ENCODE measurements at regions not wholly inside any gene's neighbourhood (a gene's known extent, or its start where the extent isn't known, plus 50 kb on each side); places are given as distances from the start of the nearest gene placed in this dataset.

GRCh38 chr15:92224843-92225242, 168.8 kb upstream of the ST8SIA2 start:
- no peak overlapping the region for H3K4me3 ChIP-seq (ENCODE audit: low read depth, low read length)
- no peak for DNase-seq (ENCODE audit: low read depth)
- TF ChIP-seq CTCF (IDR thresholded peaks at IDR 0.05; ENCODE audit: control insufficient read depth, extremely low read depth, insufficient read depth) = no peak

DNA sequence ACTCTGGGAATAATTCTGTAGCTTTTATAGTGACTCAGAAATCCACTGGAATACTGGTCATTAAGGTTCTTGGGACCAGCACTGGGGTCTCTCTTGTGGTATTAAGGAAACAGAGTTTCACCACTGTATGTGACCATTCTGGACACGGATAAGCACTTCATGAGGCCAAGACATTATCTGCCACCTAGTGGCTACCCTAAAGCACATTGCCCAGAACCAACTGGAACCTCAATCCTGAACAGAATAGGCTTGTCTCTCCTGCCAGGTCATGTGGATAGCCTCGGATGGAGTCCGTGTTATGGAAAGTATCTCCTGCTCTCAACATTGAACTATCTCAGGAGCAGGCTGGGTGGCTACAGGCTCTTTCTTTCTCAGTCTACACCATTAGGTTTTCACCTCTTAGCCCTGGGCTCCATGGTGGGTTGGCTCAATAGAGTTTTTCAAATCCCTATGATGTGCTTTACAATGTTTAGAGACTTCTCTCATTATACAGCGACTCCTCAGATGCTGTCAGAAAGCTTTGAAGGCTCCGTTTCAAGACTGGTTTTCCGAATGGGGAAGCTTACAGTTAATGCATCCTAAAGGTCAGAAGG, 167.6 kb upstream of the ST8SIA2 start:
- H3K4me3 ChIP-seq (ENCODE audit: low read depth, low read length) = no peak overlapping the region
- DNase-seq (ENCODE audit: low read depth) = no peak
- peak; percentile 75 for TF ChIP-seq CTCF (IDR thresholded peaks at IDR 0.05; ENCODE audit: control insufficient read depth, extremely low read depth, insufficient read depth)

GRCh38 chr15:92228830-92229229, 164.9 kb upstream of the ST8SIA2 start:
- TF ChIP-seq CTCF (IDR thresholded peaks at IDR 0.05; ENCODE audit: control insufficient read depth, extremely low read depth, insufficient read depth) = no peak
- no peak overlapping the region for H3K4me3 ChIP-seq (ENCODE audit: low read depth, low read length)
- no peak for DNase-seq (ENCODE audit: low read depth)

DNA sequence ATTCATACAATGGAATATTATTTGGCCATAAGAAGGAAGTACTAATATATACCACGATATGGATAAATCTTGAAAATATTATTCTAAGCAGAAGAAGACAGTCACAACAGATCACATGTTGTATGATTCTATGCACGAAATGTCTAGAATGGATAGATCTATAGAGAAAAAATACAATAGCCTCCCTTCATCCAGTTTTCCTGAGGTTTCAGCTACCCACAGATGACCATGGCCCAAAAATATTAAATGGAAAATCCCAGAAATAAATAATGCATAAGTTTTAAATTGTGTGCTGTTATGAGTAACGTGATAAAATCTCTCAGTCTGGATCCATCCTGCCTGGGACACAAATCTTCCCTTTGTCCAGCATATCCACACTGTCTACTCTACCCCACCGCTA, 162.2 kb upstream of the ST8SIA2 start:
- no peak overlapping the region for H3K4me3 ChIP-seq (ENCODE audit: low read depth, low read length)
- no peak for TF ChIP-seq CTCF (IDR thresholded peaks at IDR 0.05; ENCODE audit: control insufficient read depth, extremely low read depth, insufficient read depth)
- no peak for DNase-seq (ENCODE audit: low read depth)

GRCh38 chr15:92232317-92232716, 161.4 kb upstream of the ST8SIA2 start:
- no peak for TF ChIP-seq CTCF (IDR thresholded peaks at IDR 0.05; ENCODE audit: control insufficient read depth, extremely low read depth, insufficient read depth)
- no peak overlapping the region for H3K4me3 ChIP-seq (ENCODE audit: low read depth, low read length)
- DNase-seq (ENCODE audit: low read depth) = no peak

DNA sequence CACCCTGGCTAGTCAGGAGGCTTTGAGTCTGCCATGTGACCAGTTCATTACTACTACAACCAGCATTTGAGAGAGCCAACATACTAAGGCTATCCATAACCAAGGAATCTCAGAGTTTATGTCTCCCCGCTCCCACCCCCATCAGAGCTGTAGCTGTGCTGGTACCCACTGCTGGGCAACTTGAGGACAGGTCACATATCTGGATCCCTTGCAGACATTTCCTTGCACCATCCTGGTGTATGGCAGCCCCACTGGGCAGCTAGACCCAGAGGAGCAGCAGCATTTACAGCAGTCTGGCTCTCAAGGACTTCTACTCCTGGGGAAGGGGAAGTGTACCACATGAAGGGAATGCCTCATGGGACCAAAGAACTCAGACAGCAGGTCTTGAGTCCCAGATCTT, 160.8 kb upstream of the ST8SIA2 start:
- no peak for TF ChIP-seq CTCF (IDR thresholded peaks at IDR 0.05; ENCODE audit: control insufficient read depth, extremely low read depth, insufficient read depth)
- no peak for DNase-seq (ENCODE audit: low read depth)
- H3K4me3 ChIP-seq (ENCODE audit: low read depth, low read length) = no peak overlapping the region

DNA sequence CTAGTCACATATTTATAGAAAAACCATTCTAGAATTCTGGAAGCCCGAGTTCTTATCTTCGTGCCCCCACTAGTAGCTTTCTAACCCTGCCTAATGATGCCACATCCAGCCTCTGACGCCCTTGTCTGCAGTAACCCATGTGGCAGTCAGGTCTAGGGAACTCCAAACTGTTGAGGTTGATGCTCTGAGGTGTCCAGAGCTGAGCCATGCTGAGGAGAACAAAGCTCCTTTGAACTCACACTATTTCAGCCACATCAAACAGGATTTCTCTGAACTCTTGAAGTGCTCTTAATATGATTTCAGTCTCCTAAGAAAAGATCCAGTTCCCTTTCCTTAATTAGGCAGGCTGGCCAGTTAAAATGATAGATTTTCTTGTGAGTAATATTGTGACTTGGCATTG, 150.5 kb upstream of the ST8SIA2 start:
- no peak overlapping the region for H3K4me3 ChIP-seq (ENCODE audit: low read depth, low read length)
- TF ChIP-seq CTCF (IDR thresholded peaks at IDR 0.05; ENCODE audit: control insufficient read depth, extremely low read depth, insufficient read depth) = no peak
- DNase-seq (ENCODE audit: low read depth) = no peak
